Fibroblast of skin of left quadriceps (primary cell): ENCODE measurements at regions not wholly inside any gene's neighbourhood (a gene's known extent, or its start where the extent isn't known, plus 50 kb on each side); places are given as distances from the start of the nearest gene placed in this dataset.

Source experiments
- DNase-seq, 2 experiments: peaks; one replicate each; pipeline ENCODE4 v3.0.0-alpha.2; 2013; ENCODE audit warnings: low read depth in 2 of 2

- peak; percentile 18 to 33 for DNase-seq
Observed at GRCh38 chr10:83871187-83872081, 267.9 kb upstream of the GHITM start.

DNA sequence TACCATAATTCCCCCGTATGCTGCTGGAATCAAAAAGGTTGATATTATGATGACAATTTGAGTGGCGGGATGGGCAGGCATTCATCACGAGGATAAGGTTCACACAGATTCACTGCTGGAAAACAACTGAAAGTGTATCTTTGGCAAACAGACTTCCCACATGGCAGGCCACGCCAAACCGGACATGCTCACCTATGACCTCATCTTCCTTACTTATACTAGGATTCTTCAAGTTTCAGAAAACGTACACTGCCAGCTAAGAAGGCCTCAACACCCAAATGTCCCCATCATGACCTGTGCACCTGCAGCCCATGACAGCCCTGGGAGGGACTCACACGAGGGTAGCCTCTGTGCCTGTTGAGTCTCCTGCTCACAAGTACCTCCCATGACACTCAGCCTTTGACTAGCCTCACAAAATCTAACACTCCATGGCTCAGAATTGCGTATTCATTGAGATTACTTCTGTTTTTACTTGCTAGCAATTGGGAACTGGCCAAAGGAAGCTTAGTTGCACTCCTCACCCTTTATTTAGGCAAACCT, 259.0 kb upstream of the GHITM start:
- DNase-seq = no peak

DNA sequence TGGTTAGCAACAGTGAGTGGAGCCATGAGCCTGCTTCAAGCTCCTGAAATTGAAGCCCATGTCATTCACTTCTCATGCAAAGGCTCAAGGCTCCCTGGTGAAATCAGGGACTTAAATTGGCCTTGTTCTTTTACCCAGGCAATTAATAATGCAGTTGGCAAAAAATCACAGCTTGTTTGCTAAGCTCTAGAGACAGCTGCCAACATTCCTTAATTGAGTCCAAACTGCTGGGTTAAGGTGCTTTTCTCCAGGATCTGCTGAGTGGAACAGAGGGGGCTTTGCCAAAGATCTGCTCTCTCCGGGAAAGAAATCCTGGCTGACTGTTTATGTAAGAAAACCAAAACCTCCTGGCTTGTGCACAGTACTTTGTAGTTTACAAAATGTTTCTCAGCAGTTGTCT, 257.6 kb upstream of the GHITM start:
- no peak for DNase-seq

GRCh38 chr10:83886871-83887270, 252.4 kb upstream of the GHITM start:
- no peak for DNase-seq

DNA sequence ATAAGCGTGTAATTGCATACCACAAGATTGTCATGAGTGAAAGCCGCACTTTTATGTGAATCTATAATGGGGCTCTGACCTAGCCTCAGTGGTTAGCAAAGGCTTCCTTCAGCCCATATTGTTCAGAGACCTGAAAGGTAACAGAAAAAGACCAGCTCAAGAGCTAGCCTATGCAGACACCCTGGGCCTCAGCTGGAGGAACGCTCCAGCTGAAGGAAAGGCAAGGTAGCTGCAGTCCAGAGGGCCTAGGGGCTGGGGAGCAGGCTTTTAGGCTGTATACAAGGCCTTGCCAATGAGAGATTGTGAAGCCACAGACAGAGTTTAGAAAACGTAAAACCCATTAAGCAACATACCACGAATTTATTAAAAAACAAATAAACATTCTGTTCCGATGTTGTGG, 246.6 kb upstream of the GHITM start:
- no peak for DNase-seq

GRCh38 chr10:83896219-83896618, 243.1 kb upstream of the GHITM start:
- no peak for DNase-seq

GRCh38 chr10:83897626-83898025, 241.7 kb upstream of the GHITM start:
- no peak for DNase-seq

DNA sequence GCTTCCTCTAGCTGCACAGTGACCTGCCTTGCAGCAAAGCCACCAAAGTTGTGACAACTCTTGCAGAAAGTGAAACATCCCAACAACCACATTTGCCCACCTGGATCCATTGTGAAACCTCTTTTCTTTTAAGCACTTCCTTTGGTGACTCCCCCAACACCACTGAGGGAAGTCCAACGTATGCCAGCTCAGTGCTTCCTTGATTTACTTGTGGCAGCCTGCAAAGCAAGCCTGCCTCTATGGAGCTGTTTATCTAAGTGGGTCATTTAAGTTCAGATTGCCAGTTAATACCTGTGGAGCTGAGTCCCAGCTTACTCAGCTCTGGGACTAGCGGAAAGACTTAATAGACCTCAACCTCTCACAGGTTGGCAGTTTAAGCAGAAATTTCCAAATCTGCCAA, 230.8 kb upstream of the GHITM start:
- no peak for DNase-seq

- no peak for DNase-seq
Observed at GRCh38 chr10:83909001-83909400, 230.3 kb upstream of the GHITM start.

- no peak for DNase-seq
Observed at GRCh38 chr10:83915801-83916200, 223.5 kb upstream of the GHITM start.

DNA sequence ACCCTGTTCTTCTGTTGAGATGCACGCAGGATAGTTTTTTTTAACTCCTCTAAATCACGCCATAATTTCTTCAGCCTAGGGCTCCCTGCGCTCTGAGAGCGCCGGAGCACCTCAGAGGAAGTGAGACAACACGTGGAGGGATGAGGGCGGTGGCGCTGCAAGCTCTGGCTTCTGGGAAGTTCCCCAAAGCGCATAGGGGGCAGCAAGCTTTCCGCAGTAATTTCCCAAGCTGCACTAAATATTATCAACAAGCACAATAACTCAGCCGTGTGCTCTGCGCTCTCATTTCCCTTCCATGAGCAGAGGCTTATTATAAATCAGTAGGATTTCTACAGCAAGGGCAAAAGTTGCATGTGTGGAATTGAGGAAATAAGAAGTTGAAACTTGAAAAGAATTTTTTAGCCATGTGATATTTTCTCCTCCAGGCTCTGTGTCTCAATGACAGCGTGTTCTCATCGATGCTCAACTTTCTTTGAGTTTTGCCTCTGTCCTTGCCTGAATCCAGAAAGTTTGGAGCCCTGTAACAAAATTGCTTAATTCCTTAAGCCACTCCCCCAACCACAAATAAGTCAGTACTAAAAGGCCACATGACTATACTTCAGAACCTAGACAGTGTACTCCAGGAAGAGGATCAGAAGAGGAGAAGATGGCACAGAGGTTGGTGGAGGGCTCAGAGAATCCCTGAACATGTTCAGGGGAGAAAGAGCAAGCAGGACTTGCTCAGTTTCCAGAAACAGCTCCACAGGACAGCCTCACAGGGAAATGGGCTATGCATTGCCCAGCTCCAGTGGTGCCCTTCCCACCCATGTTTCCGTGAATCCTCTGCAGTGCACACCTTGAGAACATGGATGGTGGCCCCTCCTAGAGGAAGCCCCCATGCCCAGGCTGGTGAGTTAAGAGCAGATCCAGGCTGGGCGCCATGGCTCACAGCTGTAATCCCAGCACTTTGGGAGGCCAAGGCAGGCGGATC, 221.5 kb upstream of the GHITM start:
- no peak for DNase-seq

GRCh38 chr10:83919187-83919586, 220.1 kb upstream of the GHITM start:
- no peak for DNase-seq

DNA sequence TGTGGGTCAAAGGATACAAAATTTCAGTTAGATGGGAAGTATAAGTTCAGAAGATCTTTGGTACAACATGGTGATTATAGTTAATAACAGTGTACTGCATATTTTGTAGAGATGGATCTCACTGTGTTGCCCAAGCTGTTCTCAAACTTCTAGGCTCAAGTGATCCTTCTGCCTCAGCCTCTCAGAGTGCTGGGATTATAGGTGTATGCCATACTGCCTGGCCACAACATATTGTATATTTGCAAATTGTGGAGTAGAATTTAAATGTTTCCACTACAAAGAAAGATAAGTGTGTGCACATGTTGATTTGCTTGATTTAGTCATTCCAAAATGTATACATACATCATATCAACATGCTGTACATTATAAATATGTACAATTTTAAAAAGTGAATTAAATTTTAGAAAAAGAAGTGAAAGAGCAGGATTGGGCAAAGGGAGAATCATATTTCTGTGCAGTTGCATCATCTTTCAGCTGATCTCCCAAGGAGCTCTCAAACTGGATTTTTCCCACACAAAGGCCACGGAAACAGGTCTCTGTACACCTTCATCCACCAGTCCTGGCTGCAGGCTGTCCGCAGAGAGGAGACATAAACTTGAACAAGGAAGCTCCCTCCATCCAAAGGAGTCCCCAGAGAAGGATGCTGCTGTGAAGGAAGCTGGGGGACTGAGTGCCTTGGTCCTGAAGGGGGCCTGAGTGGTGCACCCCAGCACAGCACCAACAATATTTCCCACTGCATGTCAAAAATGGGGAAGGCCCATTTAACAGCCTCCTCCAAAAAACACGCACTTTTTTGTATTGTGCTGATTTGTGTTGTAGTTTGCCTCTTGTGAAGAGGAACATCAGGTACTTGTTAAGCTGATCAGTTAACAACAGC, 217.1 kb upstream of the GHITM start:
- no peak for DNase-seq

- no peak for DNase-seq
Observed at GRCh38 chr10:83925133-83925532, 214.2 kb upstream of the GHITM start.

DNA sequence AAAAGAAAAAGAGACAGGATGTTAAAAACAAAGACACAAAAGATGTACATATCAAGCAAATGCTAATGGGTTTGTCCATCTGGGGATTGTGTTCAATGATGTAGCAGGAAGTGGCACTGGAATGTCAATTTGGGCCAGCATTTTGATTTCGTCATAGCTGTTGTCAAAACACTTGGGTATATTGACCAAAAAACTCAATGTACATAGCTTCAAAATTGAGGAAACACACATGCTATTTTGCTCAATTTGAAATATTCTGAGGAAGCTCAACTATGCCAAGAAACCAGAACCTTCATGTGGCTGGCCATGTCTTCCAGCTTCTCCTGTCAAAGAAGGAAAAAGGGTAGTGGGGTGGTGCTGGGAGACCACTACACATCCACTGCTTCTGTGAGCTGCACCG, 212.7 kb upstream of the GHITM start:
- DNase-seq = no peak

DNA sequence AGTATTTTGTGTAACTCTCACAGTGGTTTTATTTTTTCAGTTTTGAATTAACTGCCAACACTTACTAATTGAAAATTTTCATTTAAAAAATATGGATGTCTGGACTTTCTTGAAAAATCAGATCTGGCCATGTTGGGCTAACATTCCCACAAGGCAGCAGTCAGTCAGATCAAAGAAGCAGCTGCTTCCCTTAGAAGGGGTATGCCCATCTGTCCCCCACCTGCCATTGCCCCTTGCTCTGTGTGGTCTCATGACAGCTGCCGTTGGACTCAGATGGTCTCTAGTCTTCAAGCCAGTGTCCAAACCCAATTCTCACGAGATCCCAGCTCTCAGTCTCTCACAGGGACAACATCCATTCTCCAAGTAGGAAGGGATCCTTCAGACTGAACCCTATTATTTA, 212.1 kb upstream of the GHITM start:
- no peak for DNase-seq

GRCh38 chr10:83929399-83929798, 209.9 kb upstream of the GHITM start:
- DNase-seq = no peak

DNA sequence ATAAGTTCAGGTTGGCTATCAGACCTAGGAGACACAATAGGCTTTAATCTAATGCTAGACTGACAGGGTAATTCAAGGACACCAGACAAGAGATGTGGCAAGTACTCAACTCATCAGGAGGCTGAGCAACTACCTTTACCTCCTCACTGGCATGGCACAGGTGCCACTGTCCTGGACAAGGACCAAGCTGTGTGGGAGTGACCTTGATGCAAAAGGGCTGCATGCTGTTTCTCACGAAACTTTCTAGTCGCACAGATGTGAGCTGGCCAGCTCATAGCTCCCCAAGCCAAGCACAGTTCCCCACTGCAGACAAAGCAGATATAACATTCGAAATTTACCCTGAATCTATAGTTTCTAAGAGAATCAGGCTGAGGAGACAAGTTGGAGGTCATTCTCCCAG, 207.6 kb upstream of the GHITM start:
- DNase-seq = no peak

DNA sequence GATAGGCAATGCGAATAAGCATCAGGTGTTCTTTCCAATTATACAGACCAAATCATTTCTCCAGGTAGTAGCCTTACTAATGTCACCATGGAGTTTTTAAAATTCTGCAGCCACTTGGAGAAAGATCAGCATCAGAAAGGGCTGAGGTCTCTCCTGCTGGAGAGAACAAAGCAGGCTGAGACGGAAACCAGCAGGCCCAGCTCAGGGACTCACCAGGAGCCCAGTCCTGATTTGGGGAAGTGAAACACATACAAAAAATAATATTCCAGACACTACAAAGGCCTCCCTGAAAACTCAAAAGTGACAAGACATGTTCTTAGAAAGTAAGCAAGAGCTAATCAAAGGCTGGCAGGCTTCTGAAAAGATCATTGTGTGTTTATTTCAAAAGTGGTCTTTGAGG, 207.1 kb upstream of the GHITM start:
- no peak for DNase-seq

GRCh38 chr10:83934062-83934461, 205.2 kb upstream of the GHITM start:
- no peak for DNase-seq

- no peak for DNase-seq
Observed at GRCh38 chr10:83934641-83935338, 204.5 kb upstream of the GHITM start.
